HG03135 (cell line): ENCODE measurements at regions not wholly inside any gene's neighbourhood (a gene's known extent, or its start where the extent isn't known, plus 50 kb on each side); places are given as distances from the start of the nearest gene placed in this dataset.

ENCODE experiments used
- ATAC-seq: cut with Tn5 transposase; IDR thresholded peaks from one replicate; pipeline ENCODE4 v1.9.1; 2021; ENCODE audit warnings: mild to moderate bottlenecking, moderate library complexity; ENCODE audit not compliant: unreplicated experiment

GRCh38 chr9:515665-516064, 301.0 kb downstream of the DOCK8 start:
- ATAC-seq = no peak

DNA sequence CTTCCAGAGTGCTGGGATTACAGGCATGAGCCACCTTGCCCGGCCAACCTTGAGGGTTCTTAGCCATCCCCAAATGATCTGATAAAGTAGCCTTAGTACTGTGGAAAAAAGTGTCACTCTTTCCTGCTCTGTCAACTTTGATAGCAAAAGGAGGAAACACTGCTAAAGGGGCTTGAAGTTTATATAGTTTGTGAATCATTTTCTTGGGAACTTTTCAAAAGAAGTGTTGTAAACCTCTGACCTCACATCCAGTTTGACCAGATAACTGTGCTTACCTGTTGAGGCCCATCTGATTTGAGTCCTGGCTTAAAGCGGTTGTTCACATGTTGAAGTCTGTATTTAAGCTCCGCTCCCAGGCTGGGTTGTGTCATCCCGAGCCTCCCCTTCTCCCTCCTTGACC, 303.3 kb downstream of the DOCK8 start:
- no peak for ATAC-seq

- ATAC-seq = no peak
Observed at GRCh38 chr9:518540-518939, 303.9 kb downstream of the DOCK8 start.

GRCh38 chr9:519579-519978, 304.9 kb downstream of the DOCK8 start:
- no peak for ATAC-seq

DNA sequence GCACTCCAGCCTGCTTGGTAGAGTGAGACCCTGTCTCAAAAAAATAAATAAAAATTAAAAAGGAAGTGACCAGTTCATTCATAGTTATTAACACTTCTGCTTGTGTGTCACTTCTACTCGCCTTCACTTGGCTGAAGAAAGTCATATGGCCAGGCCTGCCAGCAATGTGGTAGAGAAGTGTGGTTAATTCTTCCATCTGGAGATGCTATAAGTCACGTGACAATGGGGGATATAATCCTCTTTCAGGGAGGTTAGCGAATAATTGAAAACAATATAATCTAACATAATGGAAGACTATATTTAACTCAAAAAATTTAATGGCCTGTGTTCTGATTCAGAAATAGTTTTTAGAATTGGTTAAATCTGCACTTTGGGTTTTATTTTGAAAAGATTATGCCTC, 305.6 kb downstream of the DOCK8 start:
- ATAC-seq = no peak

GRCh38 chr9:522190-522589, 307.5 kb downstream of the DOCK8 start:
- ATAC-seq = no peak

- no peak for ATAC-seq
Observed at GRCh38 chr9:522658-523057, 308.0 kb downstream of the DOCK8 start.

DNA sequence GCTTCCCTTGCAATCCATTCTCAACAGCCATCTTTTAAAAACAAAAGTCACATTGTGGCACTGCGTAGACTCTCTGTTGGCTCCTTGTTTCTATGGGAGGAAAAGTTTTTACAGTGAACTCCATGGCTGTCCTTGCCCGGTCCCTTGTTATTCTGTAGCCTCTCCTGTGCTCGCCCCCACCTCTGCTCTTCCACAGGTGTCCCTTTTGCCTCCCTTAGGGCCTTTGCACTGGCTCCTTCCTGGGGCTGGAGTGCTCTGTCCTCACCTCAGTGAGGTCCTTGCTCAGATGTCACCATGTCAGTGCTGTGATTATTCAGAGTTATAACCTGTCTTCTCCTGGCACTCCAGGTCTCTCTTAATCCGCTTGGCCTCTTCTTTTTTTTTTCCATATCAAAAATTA, 308.8 kb downstream of the DOCK8 start:
- ATAC-seq = no peak

DNA sequence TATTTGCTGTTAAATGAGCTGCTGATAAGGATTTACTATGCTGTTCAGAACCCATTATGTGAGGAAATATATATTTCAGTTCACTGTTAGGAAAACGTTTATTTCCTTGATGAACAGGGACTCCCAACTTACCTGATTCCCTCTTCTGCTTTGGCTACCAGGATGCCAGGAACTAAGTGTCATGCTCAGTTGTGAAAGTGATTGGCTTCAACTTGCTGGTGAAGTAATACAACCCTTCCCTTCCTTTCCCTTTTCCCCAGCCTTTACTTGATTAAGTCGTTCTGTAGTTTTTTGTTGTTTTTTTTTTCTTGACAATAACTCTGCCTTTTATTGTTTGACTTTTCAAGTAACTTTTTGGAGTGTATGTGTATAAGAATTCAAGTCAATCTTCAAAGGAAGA, 309.3 kb downstream of the DOCK8 start:
- ATAC-seq = no peak

DNA sequence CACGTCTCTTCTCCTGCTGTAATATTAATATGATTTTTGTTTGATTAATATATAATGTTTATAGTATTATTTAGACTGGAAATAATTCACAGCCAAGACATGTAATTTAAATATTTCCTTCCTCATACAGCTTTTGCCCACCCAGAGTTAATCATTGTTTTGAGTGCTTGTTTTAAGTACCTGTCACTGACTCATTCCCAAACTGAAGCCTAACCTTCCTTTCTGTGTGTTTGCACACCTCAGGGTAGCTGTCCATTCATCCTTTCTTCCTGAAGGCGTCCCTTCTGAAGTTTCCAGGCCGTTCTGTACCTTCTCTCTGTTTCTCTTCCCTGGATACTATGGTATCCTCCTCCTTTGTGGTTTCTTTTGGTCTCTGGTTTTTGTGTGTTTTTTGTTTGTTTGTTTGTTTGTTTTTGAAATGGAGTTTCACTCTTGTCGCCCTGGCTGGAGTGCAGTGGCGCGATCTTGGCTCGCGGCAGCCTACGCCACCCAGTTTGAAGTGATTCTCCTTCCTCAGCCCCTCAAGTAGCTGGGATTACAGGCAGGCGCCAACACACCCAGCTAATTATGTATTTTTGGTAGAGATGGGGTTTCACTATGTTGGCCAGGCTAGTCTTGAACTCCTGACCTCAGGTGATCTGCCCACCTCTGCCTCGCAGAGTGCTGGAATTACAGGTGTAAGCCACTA, 312.4 kb downstream of the DOCK8 start:
- ATAC-seq = peak; percentile 63

DNA sequence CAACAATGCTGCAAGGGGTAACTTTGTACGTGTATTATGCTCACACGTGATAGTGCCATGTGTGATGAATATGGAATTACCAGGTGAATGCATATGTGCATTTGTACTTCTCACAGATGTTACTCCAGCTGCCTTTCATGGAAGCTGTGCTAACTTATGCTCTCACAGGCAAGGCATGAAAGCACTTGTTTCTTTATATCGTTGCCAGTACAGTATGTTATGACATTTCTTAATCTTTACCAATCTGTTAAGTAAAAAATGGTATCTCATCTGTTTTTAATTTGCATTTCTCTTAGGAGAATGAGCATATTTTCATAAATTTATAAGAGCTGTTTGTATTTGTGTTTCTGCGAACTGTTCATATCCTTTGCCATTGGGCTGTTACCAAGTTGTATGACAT, 311.8 kb upstream of the DMRT1 start:
- no peak for ATAC-seq

- no peak for ATAC-seq
Observed at GRCh38 chr9:530681-531080, 310.8 kb upstream of the DMRT1 start.

GRCh38 chr9:532707-533106, 308.8 kb upstream of the DMRT1 start:
- ATAC-seq = no peak

DNA sequence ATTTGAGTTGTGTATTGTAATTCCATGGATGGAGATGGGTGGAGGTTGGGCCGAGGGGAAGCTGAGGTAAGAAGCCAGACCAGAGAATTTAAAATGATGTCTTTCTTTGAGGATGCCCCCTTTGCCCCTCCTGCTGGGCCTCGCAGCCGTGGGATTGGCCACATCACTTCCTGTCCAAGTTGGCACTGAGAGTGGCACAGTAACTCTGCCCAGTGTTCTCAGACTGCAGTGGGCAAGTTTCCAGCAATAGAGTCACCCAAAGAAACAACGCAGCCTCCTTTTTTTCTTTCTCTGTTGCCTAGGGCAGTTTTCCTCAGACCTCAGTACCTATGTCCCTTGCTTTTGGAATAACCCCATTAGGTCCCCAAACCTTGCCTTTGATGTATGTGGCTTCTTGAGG, 306.6 kb upstream of the DMRT1 start:
- no peak for ATAC-seq

- ATAC-seq = no peak
Observed at GRCh38 chr9:535356-535755, 306.1 kb upstream of the DMRT1 start.

DNA sequence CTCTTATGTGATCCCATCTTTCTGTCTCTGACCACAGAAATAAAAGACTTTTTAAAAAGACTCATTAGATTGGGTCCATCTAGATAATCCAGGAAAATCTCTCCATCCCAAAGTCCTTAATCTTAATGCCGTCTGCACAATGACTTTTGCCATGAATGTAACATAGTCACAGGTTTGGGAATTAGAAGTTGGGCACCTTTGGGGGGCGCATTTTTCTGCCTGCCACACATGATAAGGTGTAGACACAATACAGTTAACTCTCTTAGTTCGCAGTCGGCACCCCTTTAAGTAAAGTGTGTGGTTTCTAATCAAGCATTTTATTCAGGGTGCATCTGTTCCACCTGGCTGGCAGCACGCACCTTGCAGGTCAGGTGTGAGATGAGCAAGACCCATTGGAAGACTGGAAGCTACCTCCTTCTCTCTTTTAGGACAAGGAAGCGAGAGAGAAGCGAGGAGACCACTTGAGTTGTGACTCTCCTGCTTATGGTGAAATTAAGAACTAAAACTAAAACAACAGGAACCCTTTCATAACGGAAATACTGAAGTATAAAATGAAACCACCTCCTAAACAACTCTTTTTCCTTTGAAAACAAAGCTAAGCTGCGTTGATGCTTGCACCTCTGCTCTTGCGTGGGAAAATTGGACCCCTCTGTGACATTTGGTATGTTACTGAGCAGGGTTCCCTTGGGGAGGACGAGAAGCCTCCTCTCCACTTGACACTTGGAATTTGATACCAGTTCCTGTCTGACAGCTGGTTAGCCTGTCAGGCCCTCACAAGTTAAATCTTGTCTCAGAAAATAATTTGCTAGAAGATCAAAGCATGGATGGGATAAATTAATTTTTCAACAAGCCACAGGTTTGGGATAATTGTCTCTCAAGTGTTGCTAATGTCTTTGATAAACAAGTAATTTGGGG, 304.6 kb upstream of the DMRT1 start:
- no peak for ATAC-seq

DNA sequence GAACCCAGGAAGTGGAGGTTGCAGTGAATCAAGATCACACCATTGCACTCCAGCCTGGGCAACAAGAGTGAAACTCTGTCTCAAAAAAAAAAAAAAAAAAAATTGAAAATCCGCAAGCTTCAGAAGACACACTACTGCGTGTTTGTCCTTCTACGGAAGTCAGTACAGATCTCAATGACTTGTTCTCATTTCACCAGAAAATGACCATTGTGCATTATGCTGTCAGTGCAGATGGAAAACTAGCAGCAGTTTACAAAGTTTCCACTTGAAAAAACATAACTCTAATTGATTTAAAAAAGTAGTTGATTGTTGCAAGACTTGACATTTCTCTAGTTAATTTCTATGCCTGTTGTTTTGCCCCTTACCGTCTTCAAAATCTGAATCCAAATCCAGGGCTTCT, 298.0 kb upstream of the DMRT1 start:
- no peak for ATAC-seq

DNA sequence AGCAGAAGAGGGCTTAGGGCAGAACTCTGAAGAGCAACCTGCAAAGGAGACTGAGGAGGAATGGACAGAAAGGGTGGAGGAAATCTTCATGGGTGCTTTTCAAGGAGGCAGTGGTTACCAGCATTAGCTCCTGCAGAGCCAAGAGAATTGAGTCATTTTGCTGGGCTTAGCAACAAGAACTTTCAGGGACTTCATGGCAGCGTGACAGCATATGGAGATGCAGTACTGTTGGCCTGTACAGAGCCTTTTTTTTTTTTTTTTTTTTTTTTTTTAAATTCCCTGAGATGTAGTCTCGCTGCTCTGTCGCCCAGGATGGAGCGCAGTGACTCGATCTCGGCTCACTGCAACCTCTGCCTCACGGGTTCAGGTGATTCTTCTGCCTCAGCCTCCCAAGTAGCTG, 296.0 kb upstream of the DMRT1 start:
- no peak for ATAC-seq

DNA sequence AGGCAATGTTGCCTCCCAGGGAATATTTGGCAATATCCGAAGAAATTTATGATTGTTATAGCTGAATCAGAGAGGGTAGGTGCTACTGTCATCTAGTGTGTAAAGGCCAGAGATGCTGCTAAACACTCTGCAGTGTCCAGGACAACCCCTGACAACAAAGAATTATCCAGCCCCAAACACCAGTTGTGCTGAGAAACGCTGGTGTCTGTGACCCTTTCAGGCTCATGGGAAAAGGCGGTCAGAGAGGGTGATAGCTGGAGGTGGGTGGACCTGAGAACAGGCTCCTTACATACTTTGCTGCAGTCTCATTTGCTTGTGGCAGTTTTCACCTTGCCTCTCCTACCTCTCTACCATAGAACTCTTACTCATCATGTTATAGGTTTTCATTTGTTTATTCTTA, 295.3 kb upstream of the DMRT1 start:
- no peak for ATAC-seq

- ATAC-seq = no peak
Observed at GRCh38 chr9:546797-547223, 294.7 kb upstream of the DMRT1 start.

- ATAC-seq = no peak
Observed at GRCh38 chr9:547314-547713, 294.2 kb upstream of the DMRT1 start.

DNA sequence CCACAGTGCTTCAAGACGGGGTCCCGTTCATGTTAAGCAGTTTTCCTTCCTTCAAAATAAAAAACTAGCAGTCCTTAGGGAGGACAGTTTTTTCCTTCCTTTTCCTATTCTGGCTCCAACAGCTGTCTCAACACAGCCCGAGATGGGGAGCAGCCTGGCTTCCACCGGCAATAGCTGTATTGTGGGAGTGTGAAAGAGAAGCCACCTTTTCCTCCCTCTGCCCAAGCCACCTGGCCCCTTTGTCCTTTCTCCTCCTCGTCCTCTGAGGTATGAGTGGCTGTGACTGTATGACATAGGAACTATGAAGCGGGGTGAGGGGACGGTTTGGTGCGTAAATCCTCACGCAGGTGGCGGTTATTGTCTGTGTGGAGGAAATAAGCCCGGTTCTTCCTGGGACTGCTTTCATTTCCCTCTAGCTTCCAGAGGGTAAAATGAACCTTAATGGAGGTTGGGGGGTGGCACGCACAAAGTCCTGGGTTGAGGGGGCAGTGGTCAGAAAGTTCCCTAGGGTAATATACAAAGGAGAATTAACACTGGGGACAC, 292.0 kb upstream of the DMRT1 start:
- no peak for ATAC-seq
